ENCODE measurements at regions not wholly inside any gene's neighbourhood (a gene's known extent, or its start where the extent isn't known, plus 50 kb on each side); places are given as distances from the start of the nearest gene placed in this dataset.

DNA sequence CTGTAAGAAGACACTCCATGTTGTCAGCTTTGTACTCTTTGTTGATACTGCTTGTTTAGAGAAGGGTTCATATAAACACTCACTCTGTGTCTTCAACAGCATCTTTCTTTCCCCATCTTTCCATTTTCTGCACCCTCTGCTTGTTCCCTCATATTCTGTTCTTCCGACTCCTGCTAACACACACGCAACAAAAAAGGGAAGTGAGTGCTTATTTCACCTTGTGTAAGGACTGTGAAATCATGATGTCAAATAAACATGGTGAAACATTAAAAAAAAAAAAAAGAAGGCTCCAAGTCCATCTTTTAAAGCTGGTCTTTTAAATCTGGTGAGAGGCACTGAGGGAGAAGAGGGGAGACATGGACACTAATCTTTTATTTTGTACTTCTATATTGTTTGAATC, 145.4 kb downstream of the RPAP3 start:
- DNase-seq: no peak

DNA sequence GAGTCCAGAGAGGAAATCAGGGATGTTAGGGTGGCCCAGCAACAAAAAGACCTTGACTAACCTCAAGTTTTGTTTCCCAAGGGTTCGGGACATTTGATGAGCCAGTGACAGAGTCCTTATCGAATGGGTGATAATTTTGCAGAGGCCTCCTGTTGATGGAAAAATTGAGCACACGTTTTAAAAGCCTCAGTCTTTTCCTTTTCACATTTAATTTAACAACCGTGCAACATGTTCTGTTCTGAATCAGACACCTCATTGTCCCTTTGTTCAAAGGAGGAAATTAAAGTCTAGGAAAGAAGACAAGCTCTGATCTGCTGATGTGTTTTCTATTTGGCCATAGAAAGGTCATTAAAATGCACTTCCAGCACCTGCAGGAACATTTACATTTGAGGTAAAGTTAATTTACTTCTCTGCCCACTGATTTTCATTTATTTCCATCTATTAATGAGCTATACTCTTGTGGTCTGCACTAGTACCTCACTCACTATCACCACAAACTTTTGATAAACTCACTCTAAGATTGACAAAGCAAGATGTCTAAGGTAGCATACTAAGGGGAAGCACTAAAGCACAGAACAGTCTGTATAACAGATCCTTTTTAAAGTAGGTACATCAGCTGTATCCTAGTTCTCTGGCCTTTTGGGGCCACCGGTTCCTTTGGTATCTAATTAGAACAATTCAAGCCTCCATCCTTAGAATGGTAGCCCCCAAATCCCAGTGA, 147.0 kb downstream of the RPAP3 start:
- no peak for DNase-seq

DNA sequence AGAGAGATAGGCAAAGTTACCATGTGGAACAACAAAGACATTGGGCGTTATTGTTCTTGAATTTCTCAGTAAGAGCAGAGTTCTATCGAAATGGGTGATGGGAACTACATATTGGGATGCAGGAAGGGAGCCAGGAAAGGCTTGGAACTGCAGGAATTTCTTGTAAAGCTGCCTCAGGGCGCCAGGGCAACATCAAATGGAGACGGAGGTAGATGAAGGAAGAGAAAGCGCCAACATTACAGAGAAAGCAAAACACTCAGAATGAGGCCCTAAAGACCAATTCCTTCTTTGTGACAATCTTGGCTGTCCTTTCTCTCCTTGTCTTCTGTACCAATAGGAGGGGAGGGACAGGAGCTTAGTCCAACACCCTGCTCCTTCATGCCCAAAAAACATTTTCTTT, 148.4 kb downstream of the RPAP3 start:
- no peak for DNase-seq

GRCh38 chr12:47556261-47557030, 149.4 kb downstream of the RPAP3 start:
- DNase-seq: no peak

GRCh38 chr12:47554046-47554653, 151.7 kb downstream of the RPAP3 start:
- DNase-seq: no peak

- DNase-seq: no peak
Measured at GRCh38 chr12:47553266-47553665, 152.6 kb downstream of the RPAP3 start.

GRCh38 chr12:47551426-47551851, 154.4 kb downstream of the RPAP3 start:
- DNase-seq: peak; percentile 57

DNA sequence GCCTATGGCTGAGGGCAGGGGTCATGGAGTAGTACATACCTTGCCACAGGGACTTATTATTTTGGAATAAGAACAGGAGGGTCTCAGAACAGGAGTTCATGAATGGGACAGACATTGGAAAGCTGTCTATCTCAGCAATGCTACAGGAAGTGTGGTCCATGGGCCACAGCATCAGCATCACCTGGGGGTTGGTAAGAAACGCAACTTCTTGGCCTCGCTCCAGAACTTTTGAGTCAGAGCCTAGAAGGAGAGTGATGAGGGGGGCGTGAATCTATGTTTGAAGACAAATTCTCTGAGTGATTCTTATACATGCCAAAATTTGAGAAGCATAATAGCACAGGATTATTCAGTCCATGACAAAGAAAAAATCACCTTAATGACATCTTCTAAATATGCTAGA, 156.6 kb downstream of the RPAP3 start:
- no peak for DNase-seq

GRCh38 chr12:47548401-47548800, 157.4 kb downstream of the RPAP3 start:
- DNase-seq: no peak

- DNase-seq: no peak
Measured at GRCh38 chr12:47547077-47547476, 158.8 kb downstream of the RPAP3 start.

DNA sequence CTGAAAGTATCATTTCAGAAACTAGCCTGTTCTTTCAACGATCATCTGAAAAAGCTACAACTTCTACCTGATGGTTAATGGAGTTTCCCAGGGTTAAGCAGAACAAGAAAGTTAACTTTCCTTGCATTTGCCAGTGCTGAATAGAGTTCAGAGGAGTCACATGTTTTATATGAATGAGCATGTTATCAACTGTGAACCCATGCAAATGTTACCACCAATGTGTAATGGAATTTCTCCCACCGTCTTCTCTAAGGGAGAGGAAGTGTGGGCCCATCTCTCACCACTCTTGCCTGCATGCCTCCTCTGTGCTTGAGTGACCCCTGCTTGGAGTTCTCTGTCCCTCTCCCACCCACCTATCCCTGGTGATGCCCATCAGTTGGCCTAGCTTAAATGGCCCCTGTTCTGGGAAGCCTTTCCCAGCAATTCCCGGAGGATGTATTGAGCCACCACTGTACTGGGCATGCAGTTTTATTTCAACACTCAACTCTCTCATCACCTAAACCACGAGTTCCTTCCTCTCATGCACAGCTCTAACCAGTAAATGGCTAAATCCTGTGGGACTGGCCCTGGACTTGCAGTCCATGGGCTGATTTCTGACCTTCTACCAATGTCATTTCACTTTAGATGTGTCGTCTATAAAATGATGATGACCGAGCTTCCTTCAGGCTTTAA, 159.8 kb downstream of the RPAP3 start:
- no peak for DNase-seq

GRCh38 chr12:47534695-47535094, 171.1 kb downstream of the RPAP3 start:
- peak; percentile 7 for DNase-seq

- DNase-seq: no peak
Measured at GRCh38 chr12:47530050-47530449, 175.8 kb downstream of the RPAP3 start.

DNA sequence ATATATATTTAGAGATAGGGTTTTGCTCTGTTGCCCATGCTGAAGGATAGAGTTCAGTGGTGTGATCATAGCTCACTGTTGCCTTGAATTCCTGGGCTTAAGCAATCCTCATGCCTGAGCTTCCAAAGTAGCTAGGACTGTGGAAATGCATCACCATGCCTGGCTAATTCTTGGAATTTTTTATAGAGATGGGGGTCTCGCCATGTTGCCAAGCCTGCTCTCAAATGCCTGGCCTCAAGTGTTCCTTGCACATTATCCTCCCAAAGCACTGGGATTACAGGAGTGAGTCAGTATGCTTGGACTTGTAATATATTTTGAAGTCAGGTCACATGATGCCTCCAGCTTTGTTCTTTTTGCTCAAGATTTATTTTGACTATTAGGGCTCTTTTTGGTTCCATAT, 178.0 kb downstream of the RPAP3 start:
- no peak for DNase-seq

GRCh38 chr12:47520029-47520428, 185.8 kb downstream of the RPAP3 start:
- DNase-seq: no peak

DNA sequence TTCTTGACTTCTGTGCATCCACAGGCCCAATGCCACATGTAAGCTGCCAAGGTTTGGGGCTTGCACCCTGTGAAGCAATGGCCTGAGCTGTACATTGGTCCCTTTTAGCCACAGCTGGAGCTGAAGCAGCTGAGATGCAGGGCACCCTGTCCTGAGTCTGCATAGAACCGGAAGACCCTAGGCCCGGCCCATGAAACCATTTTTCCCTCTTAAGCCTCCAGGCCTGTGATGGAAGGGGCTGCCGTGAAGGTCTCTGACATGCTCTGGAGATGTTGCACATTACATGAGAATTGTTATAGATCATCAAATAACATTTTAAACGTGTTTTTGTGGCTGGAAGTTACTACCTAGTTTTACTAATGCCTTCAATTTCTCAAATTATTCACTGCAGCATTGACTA, 188.7 kb downstream of the RPAP3 start:
- no peak for DNase-seq

DNA sequence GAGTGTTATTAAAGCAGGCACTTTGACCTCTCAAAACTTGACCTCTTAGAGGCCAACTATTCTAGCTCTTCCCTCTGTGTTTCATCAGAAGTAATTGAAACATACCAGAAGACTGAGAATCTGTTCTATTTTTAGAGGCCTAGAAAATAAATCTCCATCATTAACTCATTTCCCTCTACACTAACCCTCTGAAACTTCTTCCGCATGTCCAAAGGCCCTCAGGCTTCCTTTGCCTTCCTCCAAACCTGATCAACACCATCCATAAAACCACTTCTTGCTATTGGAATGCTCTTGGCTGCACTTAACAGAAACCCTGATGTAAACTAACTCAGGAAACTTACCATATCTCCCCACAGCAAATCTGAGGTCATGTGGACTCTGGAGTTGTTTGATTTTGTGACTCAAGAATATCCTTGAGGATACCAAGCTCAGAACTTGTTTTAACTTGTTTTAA, 196.4 kb downstream of the RPAP3 start:
- no peak for DNase-seq

- no peak for DNase-seq
Measured at GRCh38 chr12:47507221-47507620, 198.6 kb downstream of the RPAP3 start.

DNA sequence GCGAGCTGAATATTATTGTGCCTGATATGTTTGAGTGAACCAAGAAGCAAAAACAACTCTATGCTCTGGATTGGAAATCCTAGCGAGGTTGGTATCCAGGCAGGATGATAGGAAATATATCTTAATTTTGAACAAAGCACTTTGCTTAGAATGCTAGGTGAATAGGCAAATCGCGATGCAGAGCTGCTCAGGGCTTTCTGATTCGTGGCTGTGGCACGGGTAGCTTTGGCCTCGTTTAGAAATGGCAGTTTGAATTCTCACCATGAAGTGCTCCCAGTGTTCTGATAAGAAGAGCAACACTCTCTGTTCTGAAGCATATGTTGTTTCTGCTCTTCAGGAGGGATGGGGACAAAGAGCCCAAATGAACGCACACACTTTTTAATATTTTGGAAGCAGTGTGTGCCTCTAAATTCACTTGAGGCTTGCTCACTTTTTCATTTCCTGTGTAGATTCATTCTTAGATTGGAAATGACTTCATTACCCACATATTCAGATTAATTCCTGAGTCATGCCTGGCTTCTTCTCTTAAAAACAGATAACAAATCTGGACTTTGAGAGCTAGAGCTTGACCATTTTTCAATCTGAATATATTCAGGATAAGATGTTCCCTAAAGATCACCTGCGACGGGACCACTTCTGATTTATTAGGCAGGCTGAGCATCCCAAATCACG, 200.9 kb downstream of the RPAP3 start:
- DNase-seq: no peak

- no peak for DNase-seq
Measured at GRCh38 chr12:47493801-47494200, 212.0 kb downstream of the RPAP3 start.

DNA sequence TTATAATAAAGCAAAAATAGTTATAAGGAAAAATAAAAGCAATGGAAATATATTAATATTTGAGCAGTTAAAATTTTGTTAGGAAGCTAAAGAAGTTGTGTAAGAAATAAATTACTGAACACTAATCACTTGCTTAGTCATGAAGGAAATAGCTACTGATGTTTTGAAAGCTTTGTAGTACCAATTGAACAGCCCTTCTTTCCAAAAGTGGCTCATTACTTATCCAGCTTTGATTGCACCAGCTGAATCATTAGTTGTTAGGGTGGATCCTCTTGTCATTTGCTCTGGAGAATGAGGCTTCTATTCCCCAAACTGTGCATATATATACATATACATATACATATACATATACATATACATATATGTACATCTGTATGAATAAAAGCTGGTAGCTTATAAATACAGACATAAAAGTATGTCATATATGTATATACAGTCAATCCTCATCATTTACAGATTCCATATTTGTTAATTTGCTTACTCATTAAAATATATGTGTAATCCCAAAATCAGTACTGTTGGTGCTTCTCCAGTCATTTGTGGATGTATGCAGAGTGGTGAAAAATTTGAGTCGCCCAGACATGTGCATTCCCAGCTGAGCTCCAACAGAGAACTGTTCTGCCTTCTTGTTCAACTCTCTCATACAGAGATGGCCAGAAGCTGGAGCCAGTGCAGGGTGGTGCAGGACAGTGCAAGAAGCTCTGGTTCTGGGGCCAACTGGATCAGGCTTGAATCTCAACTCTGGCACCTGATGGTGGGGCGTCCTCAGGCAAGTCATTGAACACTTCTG, 214.1 kb downstream of the RPAP3 start:
- DNase-seq: no peak
